NT2/D1 (cell line): ENCODE measurements at regions not wholly inside any gene's neighbourhood (a gene's known extent, or its start where the extent isn't known, plus 50 kb on each side); places are given as distances from the start of the nearest gene placed in this dataset.

Experiments
- SUZ12 ChIP-seq: IDR thresholded peaks from 2 replicates; pipeline ENCODE4 v1.6.1; 2011; ENCODE audit not compliant: insufficient read length, insufficient read depth; ENCODE audit errors: extremely low read depth
- YY1 ChIP-seq: IDR thresholded peaks from 2 replicates; pipeline ENCODE4 v1.6.1; 2011; ENCODE audit not compliant: insufficient read length, insufficient read depth
- ZNF274 ChIP-seq: IDR thresholded peaks from 2 replicates; pipeline ENCODE4 v1.6.1; 2011; ENCODE audit warnings: mild to moderate bottlenecking, low read depth, low read length

DNA sequence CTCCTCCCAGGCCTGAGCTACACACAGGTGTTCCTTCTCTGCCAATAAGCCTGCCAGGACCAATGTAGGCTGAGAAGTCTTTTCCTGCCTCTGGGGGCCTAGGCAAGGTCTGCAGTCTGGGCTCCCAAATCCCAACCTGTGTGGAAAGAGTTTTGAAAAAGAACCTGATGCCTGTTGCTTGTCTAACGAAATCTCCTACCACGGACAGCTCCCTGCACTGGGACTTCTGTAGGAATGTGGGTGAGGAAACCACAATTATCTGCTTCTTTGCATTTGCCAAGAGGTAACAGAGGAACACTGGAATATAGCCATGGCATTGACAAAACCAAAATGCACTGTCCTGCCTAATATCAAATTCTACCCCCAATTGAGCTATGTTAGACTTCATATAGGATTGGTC, 877.0 kb upstream of the TMEM132C start:
- no peak for TF ChIP-seq ZNF274
- no peak for TF ChIP-seq YY1
- TF ChIP-seq SUZ12: no peak
